K562 (cell line): ENCODE measurements at regions not wholly inside any gene's neighbourhood (a gene's known extent, or its start where the extent isn't known, plus 50 kb on each side); places are given as distances from the start of the nearest gene placed in this dataset.

Experiments used
- ATAC-seq: fragments of 200-7000 bp; cut with Tn5 transposase; 3 replicates; pipeline ENCODE4 v1.9.1; 2020; ENCODE audit warnings: moderate library complexity
- BruUV-seq: library from RNA; stranded (reverse); fragments of 400-500 nt; replicated peaks from 2 replicates; lab custom pipeline; 2021; lab: Mats Ljungman, UMichigan
- CTCF ChIA-PET: fragments of 300-600 bp; formaldehyde crosslinking; extraction: SDS; loops from one replicate; lab custom pipeline; 2021; ENCODE audit warnings: low intra/inter-chr PET ratio; lab: Yijun Ruan, JAX
- POLR2A ChIA-PET: fragments of 300-600, 350-650 bp; sonication (Branson Sonifier 250); formaldehyde crosslinking; extraction: SDS; loops from one replicate; lab custom pipeline; 2021; ENCODE audit warnings: antibody characterized with exemption, inconsistent platforms; lab: Yijun Ruan, JAX
- DNase-seq, 4 experiments: peaks; one replicate each; pipeline versions ENCODE4 v3.0.0 to v3.0.0-alpha.2; 2011 to 2018; ENCODE audit warnings: low spot score in 3 of 4, mixed read lengths in 3 of 4; ENCODE audit errors: extremely low read depth in 1 of 4
- FAIRE-seq: peaks from 2 replicates; lab custom pipeline; 2011; peaks lifted over from hg19 to GRCh38; lab: Jason Lieb, UNC
- H2AFZ ChIP-seq: 2 replicates; pipeline ENCODE4 v1.6.0; 2011; ENCODE audit warnings: low read depth, low read length, control low read depth, inconsistent platforms
- H3K27ac ChIP-seq: fragments of 200-600 bp; 3 replicates; pipeline ENCODE4 v1.8.0; 2011; ENCODE audit warnings: low read depth, mild to moderate bottlenecking, control low read depth, inconsistent platforms, low read length, moderate library complexity, mixed read lengths; ENCODE audit errors: extremely low read depth
- H3K27me3 ChIP-seq, 2 experiments: fragments of 300-600 bp in 1 of 2; 2 replicates in 1 of 2; 3 replicates in 1 of 2; pipeline versions ENCODE4 v1.6.0 to v1.8.0; 2011; ENCODE audit warnings: inconsistent platforms in 2 of 2, low read length in 2 of 2, mild to moderate bottlenecking in 1 of 2, mixed read lengths in 1 of 2, moderate library complexity in 1 of 2; ENCODE audit not compliant: control insufficient read depth in 2 of 2, insufficient read depth in 2 of 2
- H3K36me3 ChIP-seq: fragments of 300-600 bp; 3 replicates; pipeline ENCODE4 v1.8.0; 2011; ENCODE audit warnings: mild to moderate bottlenecking, low read length, inconsistent platforms; ENCODE audit not compliant: control insufficient read depth, insufficient read depth
- H3K4me1 ChIP-seq, 2 experiments: fragments of 200-600 bp in 1 of 2; replicated peaks in 1 of 2; 2 replicates in 1 of 2; 3 replicates in 1 of 2; pipeline versions ENCODE4 v1.5.1 to v1.8.0; 2011; ENCODE audit warnings: inconsistent platforms in 2 of 2, low read length in 2 of 2, mild to moderate bottlenecking in 1 of 2, mixed read lengths in 1 of 2, moderate library complexity in 1 of 2; ENCODE audit not compliant: control insufficient read depth in 2 of 2, insufficient read depth in 2 of 2
- H3K4me2 ChIP-seq: 2 replicates; pipeline ENCODE4 v1.6.1; 2011; ENCODE audit warnings: low read length, control low read depth, inconsistent platforms, mixed read lengths; ENCODE audit not compliant: insufficient read depth
- H3K4me3 ChIP-seq: fragments of 200-600 bp; sonication (generic), shearing (Covaris generic); 2 replicates; pipeline ENCODE4 v1.5.1; 2016; ENCODE audit warnings: control low read depth, inconsistent platforms
- H3K79me2 ChIP-seq: fragments of 200-600 bp; 3 replicates; pipeline ENCODE4 v1.8.0; 2011; ENCODE audit warnings: low read length, inconsistent platforms; ENCODE audit not compliant: control insufficient read depth, insufficient read depth
- H3K9ac ChIP-seq, 2 experiments: 2 replicates each; pipeline versions ENCODE4 v1.6.0 to v1.6.1; 2011; ENCODE audit warnings: low read depth in 2 of 2, low read length in 2 of 2, control low read depth in 1 of 2, inconsistent platforms in 1 of 2, mild to moderate bottlenecking in 1 of 2, mixed read lengths in 1 of 2; ENCODE audit not compliant: insufficient read depth in 1 of 2
- H3K9me1 ChIP-seq: one replicate; pipeline ENCODE4 v1.6.0; 2011; ENCODE audit warnings: inconsistent platforms, mild to moderate bottlenecking, low read length, moderate library complexity; ENCODE audit not compliant: control insufficient read depth, insufficient read depth
- H3K9me3 ChIP-seq: replicated peaks from 2 replicates; pipeline ENCODE4 v1.5.1; 2011; ENCODE audit warnings: low read depth, low read length, inconsistent platforms; ENCODE audit not compliant: control insufficient read depth, insufficient read depth
- H4K20me1 ChIP-seq: replicated peaks from 2 replicates; pipeline ENCODE4 v1.6.1; 2011; ENCODE audit warnings: low read length, inconsistent platforms, mixed read lengths; ENCODE audit not compliant: control insufficient read depth, insufficient read depth
- EGR1 ChIP-seq: fragments of 450-650 bp; conservative IDR thresholded peaks from 2 replicates; pipeline ENCODE4 v1.6.1; 2017; ENCODE audit warnings: mild to moderate bottlenecking
- ZNF586 ChIP-seq: fragments of 450-650 bp; formaldehyde crosslinking; conservative IDR thresholded peaks from 2 replicates; pipeline ENCODE4 v1.4.0; 2020; ENCODE audit warnings: mild to moderate bottlenecking, moderate library complexity
- WGBS: fragments of 100-300 bp; shearing (Covaris generic); methylation state at CpG from one replicate; pipeline ENCODE4 v1.1.6; 2016; ENCODE audit warnings: low coverage, mixed read lengths; ENCODE audit not compliant: insufficient coverage; ENCODE audit errors: missing lambda C conversion rate; 5-methylcytosine and 5-hydroxymethylcytosine counted together
- in situ Hi-C: fragments of 300-500 bp; cut with MboI; formaldehyde crosslinking; loops from 4 replicates; pipeline ENCODE4 v1.15.0; 2018; ENCODE audit warnings: inconsistent platforms, mixed read lengths
- intact Hi-C: fragments of 100-400 bp; cut with micrococcal nuclease; formaldehyde crosslinking; loops from 2 replicates; pipeline ENCODE4 v1.14.2; 2022
- TF ChIP-seq, protein P1 (sequence below): sonication (generic); formaldehyde crosslinking; IDR thresholded peaks from 2 replicates; pipeline ENCODE4 v1.8.0; 2022; ENCODE audit warnings: mild to moderate bottlenecking, missing genetic modification reagents
- TF ChIP-seq, protein P2 (sequence below), 2 experiments: fragments of 450-650 bp; IDR thresholded peaks; 2 replicates each; pipeline ENCODE4 v1.6.1; 2016; ENCODE audit warnings: mild to moderate bottlenecking in 2 of 2, borderline replicate concordance in 1 of 2, low read depth in 1 of 2, moderate library complexity in 1 of 2

DNA sequence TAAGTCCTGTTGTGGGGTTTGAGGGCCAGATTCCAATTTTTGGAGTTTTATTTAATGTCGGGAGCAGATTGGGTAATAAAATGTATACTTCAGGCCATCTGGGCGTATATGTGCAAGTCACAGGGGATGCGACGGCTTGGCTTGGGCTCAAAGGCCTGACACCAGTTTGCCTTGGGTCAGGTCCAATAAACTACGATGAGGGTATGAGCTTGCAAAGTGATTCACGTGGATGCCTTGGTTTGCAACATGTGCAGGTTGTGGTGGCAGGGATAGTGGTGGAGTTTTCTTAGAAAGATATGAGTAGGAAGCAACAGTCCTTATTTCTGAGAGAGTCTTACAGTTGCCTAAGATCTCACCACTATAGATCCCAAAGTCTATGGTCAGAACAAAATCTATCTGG lies 157.0 kb upstream of the CDH11 start:
- in situ Hi-C loops, result no loop called here
- BruUV-seq, result no TSS peak
- 0% methylated on average over 6 of the region's 6 CpGs for WGBS
- no peak overlapping the region for H3K9ac ChIP-seq
- no peaks in the 10 kb centered on the region for H3K9me3 ChIP-seq
- no peaks in the 10 kb centered on the region for H3K9me1 ChIP-seq
- ChIA-PET CTCF (no interaction called here), POLR2A (interaction anchor here (0.7 kb wide), 1 partner anchor 220 kb away, joined by 3 read pairs; no protein-coding TSS in a partner anchor)
- no peaks in the 10 kb centered on the region for H4K20me1 ChIP-seq
- no peak overlapping the region for H3K27ac ChIP-seq
- ATAC-seq, result no peak
- H3K36me3 ChIP-seq, result no peaks in the 10 kb centered on the region
- no peak for DNase-seq
- no peak overlapping the region for H3K4me3 ChIP-seq
- H3K79me2 ChIP-seq, result no peaks in the 10 kb centered on the region
- FAIRE-seq, result no peak
- no peaks in the 10 kb centered on the region for H3K27me3 ChIP-seq
- TF ChIP-seq, protein P1, sequence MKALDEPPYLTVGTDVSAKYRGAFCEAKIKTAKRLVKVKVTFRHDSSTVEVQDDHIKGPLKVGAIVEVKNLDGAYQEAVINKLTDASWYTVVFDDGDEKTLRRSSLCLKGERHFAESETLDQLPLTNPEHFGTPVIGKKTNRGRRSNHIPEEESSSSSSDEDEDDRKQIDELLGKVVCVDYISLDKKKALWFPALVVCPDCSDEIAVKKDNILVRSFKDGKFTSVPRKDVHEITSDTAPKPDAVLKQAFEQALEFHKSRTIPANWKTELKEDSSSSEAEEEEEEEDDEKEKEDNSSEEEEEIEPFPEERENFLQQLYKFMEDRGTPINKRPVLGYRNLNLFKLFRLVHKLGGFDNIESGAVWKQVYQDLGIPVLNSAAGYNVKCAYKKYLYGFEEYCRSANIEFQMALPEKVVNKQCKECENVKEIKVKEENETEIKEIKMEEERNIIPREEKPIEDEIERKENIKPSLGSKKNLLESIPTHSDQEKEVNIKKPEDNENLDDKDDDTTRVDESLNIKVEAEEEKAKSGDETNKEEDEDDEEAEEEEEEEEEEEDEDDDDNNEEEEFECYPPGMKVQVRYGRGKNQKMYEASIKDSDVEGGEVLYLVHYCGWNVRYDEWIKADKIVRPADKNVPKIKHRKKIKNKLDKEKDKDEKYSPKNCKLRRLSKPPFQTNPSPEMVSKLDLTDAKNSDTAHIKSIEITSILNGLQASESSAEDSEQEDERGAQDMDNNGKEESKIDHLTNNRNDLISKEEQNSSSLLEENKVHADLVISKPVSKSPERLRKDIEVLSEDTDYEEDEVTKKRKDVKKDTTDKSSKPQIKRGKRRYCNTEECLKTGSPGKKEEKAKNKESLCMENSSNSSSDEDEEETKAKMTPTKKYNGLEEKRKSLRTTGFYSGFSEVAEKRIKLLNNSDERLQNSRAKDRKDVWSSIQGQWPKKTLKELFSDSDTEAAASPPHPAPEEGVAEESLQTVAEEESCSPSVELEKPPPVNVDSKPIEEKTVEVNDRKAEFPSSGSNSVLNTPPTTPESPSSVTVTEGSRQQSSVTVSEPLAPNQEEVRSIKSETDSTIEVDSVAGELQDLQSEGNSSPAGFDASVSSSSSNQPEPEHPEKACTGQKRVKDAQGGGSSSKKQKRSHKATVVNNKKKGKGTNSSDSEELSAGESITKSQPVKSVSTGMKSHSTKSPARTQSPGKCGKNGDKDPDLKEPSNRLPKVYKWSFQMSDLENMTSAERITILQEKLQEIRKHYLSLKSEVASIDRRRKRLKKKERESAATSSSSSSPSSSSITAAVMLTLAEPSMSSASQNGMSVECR, result no peak
- TF ChIP-seq, protein P2, sequence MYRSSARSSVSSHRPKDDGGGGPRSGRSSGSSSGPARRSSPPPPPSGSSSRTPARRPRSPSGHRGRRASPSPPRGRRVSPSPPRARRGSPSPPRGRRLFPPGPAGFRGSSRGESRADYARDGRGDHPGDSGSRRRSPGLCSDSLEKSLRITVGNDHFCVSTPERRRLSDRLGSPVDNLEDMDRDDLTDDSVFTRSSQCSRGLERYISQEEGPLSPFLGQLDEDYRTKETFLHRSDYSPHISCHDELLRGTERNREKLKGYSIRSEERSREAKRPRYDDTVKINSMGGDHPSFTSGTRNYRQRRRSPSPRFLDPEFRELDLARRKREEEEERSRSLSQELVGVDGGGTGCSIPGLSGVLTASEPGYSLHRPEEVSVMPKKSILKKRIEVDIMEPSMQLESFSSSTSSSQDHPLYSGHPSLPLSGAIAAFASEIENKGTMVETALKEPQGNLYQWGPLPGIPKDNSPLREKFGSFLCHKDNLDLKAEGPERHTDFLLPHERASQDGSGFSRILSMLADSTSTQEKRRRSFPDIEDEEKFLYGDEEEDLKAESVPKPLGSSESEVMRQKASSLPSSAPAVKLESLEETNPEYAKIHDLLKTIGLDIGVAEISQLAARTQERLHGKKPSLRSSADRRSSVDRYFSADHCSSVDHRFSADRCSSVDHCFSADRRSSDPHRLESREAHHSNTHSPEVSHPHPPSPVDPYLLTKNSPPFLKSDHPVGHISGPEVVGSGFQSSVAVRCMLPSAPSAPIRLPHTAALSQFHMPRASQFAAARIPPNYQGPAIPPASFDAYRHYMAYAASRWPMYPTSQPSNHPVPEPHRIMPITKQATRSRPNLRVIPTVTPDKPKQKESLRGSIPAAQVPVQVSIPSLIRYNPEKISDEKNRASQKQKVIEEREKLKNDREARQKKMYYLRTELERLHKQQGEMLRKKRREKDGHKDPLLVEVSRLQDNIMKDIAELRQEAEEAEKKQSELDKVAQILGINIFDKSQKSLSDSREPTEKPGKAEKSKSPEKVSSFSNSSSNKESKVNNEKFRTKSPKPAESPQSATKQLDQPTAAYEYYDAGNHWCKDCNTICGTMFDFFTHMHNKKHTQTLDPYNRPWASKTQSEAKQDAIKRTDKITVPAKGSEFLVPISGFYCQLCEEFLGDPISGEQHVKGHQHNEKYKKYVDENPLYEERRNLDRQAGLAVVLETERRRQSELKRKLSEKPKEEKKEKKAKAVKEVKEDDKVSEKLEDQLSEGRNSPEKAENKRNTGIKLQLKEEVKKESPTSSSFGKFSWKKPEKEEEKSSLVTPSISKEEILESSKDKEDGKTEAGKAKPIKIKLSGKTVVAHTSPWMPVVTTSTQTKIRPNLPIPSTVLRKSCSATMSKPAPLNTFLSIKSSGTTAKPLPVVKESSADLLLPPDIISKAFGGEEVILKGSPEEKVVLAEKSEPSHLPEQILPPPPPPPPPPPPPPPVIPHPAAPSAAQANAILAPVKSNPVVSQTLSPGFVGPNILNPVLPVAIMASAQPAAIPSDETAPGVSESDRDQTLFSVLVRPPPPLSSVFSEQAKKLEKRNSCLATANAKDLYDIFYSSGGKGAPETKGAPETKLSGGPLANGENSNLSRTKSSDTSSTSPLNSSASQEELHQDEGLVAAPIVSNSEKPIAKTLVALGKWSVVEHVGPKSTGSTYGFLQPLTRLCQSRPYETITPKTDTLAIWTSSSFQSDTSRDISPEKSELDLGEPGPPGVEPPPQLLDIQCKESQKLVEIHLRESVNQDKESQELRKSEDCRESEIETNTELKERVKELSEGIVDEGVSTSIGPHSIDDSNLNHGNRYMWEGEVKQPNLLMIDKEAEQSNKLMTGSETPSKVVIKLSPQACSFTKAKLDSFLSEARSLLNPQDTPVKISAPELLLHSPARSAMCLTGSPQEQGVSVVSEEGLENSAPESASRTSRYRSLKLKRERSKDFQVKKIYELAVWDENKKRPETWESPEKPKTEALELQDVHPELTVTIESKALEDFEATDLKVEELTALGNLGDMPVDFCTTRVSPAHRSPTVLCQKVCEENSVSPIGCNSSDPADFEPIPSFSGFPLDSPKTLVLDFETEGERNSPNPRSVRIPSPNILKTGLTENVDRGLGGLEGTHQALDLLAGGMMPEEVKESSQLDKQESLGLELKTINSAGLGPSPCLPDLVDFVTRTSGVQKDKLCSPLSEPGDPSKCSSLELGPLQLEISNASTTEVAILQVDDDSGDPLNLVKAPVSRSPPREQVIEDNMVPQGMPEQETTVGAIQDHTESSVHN (IDR thresholded peaks at IDR 0.05; ENCODE audit: borderline replicate concordance in 1 of 2, low read depth in 1 of 2), result no peak
- TF ChIP-seq ZNF586 (CRISPR knock-in tag), result no peak
- no peak for TF ChIP-seq EGR1
- H2AFZ ChIP-seq, result no peak overlapping the region
- intact Hi-C loops, result no loop called here
- H3K4me2 ChIP-seq, result no peak overlapping the region
- H3K4me1 ChIP-seq, result no peaks in the 10 kb centered on the region
